Erythroblast (primary cell): ENCODE measurements at regions not wholly inside any gene's neighbourhood (a gene's known extent, or its start where the extent isn't known, plus 50 kb on each side); places are given as distances from the start of the nearest gene placed in this dataset.

Source experiments
- GATA1 ChIP-seq: IDR thresholded peaks from 2 replicates; pipeline ENCODE4 v1.6.1; 2011; ENCODE audit warnings: low read depth, mild to moderate bottlenecking, control low read depth, low read length, moderate library complexity
- POLR2A ChIP-seq: IDR thresholded peaks from 2 replicates; pipeline ENCODE4 v1.6.1; 2011; ENCODE audit warnings: mild to moderate bottlenecking, low read length

- TF ChIP-seq POLR2A (no peak), GATA1 (no peak)
Observed at GRCh38 chr11:119942583-119943297, 195.2 kb downstream of the TRIM29 start.
